ENCODE measurements at regions not wholly inside any gene's neighbourhood (a gene's known extent, or its start where the extent isn't known, plus 50 kb on each side); places are given as distances from the start of the nearest gene placed in this dataset.

- no peak for DNase-seq
These were observed 92.2 kb downstream of the LINGO1 start for GRCh38 chr15:77540312-77541060.

- DNase-seq = no peak
These were observed 93.8 kb downstream of the LINGO1 start for GRCh38 chr15:77538793-77539497.

- no peak for DNase-seq
These were observed 94.7 kb downstream of the LINGO1 start for GRCh38 chr15:77538027-77538451.

DNA sequence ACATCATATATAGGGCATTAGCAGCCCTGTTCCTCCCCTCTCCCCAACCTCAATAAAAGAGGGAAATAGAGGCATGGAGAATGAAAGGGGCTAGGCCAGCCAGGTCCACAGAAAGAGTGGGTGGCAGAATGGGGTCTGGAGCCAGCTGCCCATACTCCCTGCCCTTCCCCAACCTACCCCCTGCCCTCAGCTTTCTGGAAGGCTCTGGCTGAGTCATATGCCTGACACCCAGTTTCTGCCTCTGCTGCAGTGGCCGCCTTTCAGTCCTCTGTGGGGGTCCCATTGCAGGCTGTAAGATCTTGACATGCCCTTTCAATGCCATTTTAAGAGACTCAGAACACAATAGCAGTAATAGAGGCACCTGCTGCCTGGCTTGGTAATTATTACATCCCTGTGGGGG lies 95.7 kb downstream of the LINGO1 start:
- DNase-seq = no peak

DNA sequence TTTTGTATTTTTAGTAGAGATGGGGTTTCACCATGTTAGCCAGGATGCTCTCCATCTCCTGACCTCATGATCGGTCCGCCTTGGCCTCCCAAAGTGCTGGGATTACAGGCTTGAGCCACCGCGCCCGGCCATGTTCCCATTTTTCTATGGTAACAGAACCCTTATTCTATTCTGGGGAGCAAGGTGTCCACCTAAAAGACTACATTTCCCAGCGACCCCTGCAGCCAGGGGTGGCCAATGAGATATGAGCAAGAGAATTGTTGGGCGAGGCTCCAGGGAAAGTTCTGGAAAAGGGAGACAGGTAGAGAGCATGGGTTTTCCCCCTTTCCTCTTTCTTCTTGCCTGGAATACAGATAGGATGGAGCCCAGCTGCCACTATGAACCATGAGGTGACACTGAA lies 96.9 kb downstream of the LINGO1 start:
- no peak for DNase-seq
